ENCODE measurements at regions not wholly inside any gene's neighbourhood (a gene's known extent, or its start where the extent isn't known, plus 50 kb on each side); places are given as distances from the start of the nearest gene placed in this dataset.

GRCh38 chr10:128489324-128490247 is 363.4 kb upstream of the MKI67 start:
- H3K4me1 ChIP-seq (ENCODE audit: control insufficient read depth in 5 of 5, insufficient read depth in 5 of 5, low read length in 5 of 5), result no peaks in the 10 kb centered on the region
- ATAC-seq (ENCODE audit: insufficient read depth, low FRiP score), result no peak
- H3K27ac ChIP-seq (ENCODE audit: low read depth in 1 of 2, low read length in 1 of 2), result no peak overlapping the region
- H3K27me3 ChIP-seq (ENCODE audit: control insufficient read depth in 3 of 3, insufficient read depth in 3 of 3, low read length in 2 of 3), result no peaks in the 10 kb centered on the region
- peaks cover 0 to 7% (median 2%) of the 10 kb centered on the region in 4 donors for H3K9me3 ChIP-seq (ENCODE audit: control insufficient read depth in 4 of 4, insufficient read depth in 3 of 4, low read length in 3 of 4)
- 89 to 92% methylated on average over 13 of the region's 13 CpGs for WGBS, 2 donors
- no peak overlapping the region for H3K9ac ChIP-seq (ENCODE audit: insufficient read depth in 1 of 2, low read length in 2 of 2)
- H3K36me3 ChIP-seq (ENCODE audit: control insufficient read depth in 4 of 4, insufficient read depth in 4 of 4, low read length in 4 of 4), result no peaks in the 10 kb centered on the region
- DNase-seq, result no peak
- no peak overlapping the region for H3K4me3 ChIP-seq
- TF ChIP-seq, protein P1, sequence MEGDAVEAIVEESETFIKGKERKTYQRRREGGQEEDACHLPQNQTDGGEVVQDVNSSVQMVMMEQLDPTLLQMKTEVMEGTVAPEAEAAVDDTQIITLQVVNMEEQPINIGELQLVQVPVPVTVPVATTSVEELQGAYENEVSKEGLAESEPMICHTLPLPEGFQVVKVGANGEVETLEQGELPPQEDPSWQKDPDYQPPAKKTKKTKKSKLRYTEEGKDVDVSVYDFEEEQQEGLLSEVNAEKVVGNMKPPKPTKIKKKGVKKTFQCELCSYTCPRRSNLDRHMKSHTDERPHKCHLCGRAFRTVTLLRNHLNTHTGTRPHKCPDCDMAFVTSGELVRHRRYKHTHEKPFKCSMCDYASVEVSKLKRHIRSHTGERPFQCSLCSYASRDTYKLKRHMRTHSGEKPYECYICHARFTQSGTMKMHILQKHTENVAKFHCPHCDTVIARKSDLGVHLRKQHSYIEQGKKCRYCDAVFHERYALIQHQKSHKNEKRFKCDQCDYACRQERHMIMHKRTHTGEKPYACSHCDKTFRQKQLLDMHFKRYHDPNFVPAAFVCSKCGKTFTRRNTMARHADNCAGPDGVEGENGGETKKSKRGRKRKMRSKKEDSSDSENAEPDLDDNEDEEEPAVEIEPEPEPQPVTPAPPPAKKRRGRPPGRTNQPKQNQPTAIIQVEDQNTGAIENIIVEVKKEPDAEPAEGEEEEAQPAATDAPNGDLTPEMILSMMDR (IDR thresholded peaks at IDR 0.05; ENCODE audit: control extremely low read depth, extremely low read depth), result no peak

DNA sequence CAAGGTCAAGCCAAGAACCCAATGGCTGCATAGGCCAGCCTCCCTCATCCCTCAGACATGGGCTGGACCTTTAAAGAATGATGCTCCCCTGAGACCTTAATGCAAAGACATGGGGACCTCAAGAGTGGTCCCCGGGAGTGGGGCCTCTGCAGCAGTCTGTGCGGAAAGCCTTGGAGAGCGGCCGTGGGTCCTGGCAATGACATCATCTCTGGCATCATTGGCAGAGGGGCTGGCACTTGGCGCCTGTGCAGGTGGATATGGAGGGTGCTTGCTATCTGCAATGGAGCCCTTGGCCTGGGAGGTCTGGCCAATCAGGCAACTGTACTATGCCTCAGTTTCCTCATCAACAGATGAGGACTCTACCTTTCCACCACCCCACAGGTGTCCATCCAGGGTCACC is 365.5 kb upstream of the MKI67 start:
- Histone ChIP-seq H3K27ac (ENCODE audit: low read depth in 1 of 2, low read length in 1 of 2) (no peak overlapping the region), H3K9me3 (ENCODE audit: control insufficient read depth in 4 of 4, insufficient read depth in 3 of 4, low read length in 3 of 4) (peaks cover 0 to 5% (median 2%) of the 10 kb centered on the region in 4 donors), H3K4me1 (ENCODE audit: control insufficient read depth in 5 of 5, insufficient read depth in 5 of 5, low read length in 5 of 5) (no peaks in the 10 kb centered on the region), H3K9ac (ENCODE audit: insufficient read depth in 1 of 2, low read length in 2 of 2) (no peak overlapping the region), H3K27me3 (ENCODE audit: control insufficient read depth in 3 of 3, insufficient read depth in 3 of 3, low read length in 2 of 3) (no peaks in the 10 kb centered on the region), H3K36me3 (ENCODE audit: control insufficient read depth in 4 of 4, insufficient read depth in 4 of 4, low read length in 4 of 4) (no peaks in the 10 kb centered on the region), H3K4me3 (no peak overlapping the region)
- TF ChIP-seq, protein P1 (IDR thresholded peaks at IDR 0.05; ENCODE audit: control extremely low read depth, extremely low read depth), result no peak
- DNase-seq (no peak), ATAC-seq (ENCODE audit: insufficient read depth, low FRiP score) (no peak)
- WGBS, 2 donors, result 91 to 93% methylated on average over 5 of the region's 5 CpGs

- DNase-seq, result no peak
- Histone ChIP-seq H3K4me3 (no peak overlapping the region), H3K27me3 (ENCODE audit: control insufficient read depth in 3 of 3, insufficient read depth in 3 of 3, low read length in 2 of 3) (no peaks in the 10 kb centered on the region), H3K9me3 (ENCODE audit: control insufficient read depth in 4 of 4, insufficient read depth in 3 of 4, low read length in 3 of 4) (no peaks in the 10 kb centered on the region), H3K27ac (ENCODE audit: low read depth in 1 of 2, low read length in 1 of 2) (no peak overlapping the region), H3K36me3 (ENCODE audit: control insufficient read depth in 4 of 4, insufficient read depth in 4 of 4, low read length in 4 of 4) (no peaks in the 10 kb centered on the region), H3K4me1 (ENCODE audit: control insufficient read depth in 5 of 5, insufficient read depth in 5 of 5, low read length in 5 of 5) (no peaks in the 10 kb centered on the region), H3K9ac (ENCODE audit: insufficient read depth in 1 of 2, low read length in 2 of 2) (no peak overlapping the region)
- WGBS, 2 donors, result 88 to 96% methylated on average over 4 of the region's 4 CpGs
- no peak for ATAC-seq (ENCODE audit: insufficient read depth, low FRiP score)
- TF ChIP-seq, protein P1 (IDR thresholded peaks at IDR 0.05; ENCODE audit: control extremely low read depth, extremely low read depth), result no peak
Measured at GRCh38 chr10:128493811-128494210, 367.6 kb upstream of the MKI67 start.

Data from lung (tissue), 11 donors.